ENCODE measurements at regions not wholly inside any gene's neighbourhood (a gene's known extent, or its start where the extent isn't known, plus 50 kb on each side); places are given as distances from the start of the nearest gene placed in this dataset.

DNA sequence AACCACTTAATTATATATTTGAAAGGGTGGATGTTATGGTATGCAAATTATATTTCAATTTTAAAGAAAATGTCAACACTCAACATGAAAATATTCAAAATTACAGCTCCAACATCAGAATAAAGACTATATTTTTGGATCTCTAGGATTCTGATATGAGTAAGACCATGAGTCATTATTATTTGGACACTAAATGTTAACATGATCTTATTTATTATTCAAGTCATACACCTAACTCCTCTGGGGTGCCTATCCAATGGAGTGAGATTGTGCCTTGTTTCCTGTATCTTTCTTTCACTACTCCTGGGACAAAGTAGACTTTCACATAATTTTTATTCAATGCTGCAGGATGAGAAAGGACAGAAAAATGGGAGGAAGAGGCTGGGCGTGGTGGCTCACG lies 135.2 kb upstream of the PRSS1 start:
- no peak for DNase-seq (ENCODE audit: low read depth)
- TF ChIP-seq, protein P1, sequence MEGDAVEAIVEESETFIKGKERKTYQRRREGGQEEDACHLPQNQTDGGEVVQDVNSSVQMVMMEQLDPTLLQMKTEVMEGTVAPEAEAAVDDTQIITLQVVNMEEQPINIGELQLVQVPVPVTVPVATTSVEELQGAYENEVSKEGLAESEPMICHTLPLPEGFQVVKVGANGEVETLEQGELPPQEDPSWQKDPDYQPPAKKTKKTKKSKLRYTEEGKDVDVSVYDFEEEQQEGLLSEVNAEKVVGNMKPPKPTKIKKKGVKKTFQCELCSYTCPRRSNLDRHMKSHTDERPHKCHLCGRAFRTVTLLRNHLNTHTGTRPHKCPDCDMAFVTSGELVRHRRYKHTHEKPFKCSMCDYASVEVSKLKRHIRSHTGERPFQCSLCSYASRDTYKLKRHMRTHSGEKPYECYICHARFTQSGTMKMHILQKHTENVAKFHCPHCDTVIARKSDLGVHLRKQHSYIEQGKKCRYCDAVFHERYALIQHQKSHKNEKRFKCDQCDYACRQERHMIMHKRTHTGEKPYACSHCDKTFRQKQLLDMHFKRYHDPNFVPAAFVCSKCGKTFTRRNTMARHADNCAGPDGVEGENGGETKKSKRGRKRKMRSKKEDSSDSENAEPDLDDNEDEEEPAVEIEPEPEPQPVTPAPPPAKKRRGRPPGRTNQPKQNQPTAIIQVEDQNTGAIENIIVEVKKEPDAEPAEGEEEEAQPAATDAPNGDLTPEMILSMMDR (IDR thresholded peaks at IDR 0.05; ENCODE audit: insufficient read depth, low read depth, low read length, missing control alignments) = no peak
- no peak overlapping the region for H3K4me3 ChIP-seq (ENCODE audit: low read depth, low read length)

- DNase-seq (ENCODE audit: low read depth) = no peak
Observed at GRCh38 chr7:142612237-142612881, 136.9 kb upstream of the PRSS1 start.

GRCh38 chr7:142611566-142612236 lies 137.6 kb upstream of the PRSS1 start:
- TF ChIP-seq, protein P1 (IDR thresholded peaks at IDR 0.05; ENCODE audit: insufficient read depth, low read depth, low read length, missing control alignments) = no peak
- DNase-seq (ENCODE audit: low read depth) = no peak
- H3K4me3 ChIP-seq (ENCODE audit: low read depth, low read length) = no peak overlapping the region

More at GRCh38 chr7:142612237-142612881, 136.9 kb upstream of the PRSS1 start:
- H3K4me3 ChIP-seq (ENCODE audit: low read depth, low read length) = no peak overlapping the region
- TF ChIP-seq, protein P1 (IDR thresholded peaks at IDR 0.05; ENCODE audit: insufficient read depth, low read depth, low read length, missing control alignments) = no peak

DNA sequence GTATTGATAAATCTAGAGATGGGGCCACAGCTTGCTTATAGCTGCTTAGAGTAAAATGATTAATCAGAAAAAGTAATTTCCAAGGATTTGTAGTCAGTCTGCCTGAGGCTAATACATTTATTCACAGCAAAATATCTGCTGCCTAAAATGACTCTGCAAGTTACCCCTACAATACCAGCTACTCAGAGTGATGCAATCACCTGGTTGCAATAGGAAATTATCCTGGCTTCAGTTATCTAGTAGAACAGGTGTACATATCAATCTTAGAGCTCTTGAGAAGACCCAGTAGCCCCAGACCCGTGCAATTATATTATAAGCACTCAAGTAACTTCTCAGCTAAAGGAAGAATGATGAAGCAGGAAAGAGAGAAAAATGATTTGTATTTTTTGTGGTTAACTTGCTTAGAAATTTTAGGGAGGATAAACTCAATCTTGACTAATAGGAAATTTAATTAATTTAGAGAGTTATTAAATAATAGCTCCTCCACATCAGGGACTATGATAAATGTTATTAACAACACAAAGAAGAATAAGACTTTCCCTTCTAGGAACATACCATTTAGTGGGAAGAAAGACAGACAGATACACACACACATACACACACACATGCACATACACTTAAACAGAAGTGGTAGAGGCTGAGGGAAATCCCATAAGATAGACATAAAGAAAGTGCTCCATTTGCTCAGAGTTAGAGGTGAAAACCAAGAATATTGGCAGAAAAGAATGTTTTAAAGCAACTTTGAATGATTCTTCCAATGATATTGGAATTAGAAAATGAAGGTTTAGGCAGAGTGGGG lies 140.4 kb upstream of the PRSS1 start:
- TF ChIP-seq, protein P1 (IDR thresholded peaks at IDR 0.05; ENCODE audit: insufficient read depth, low read depth, low read length, missing control alignments) = no peak
- DNase-seq (ENCODE audit: low read depth) = no peak
- H3K4me3 ChIP-seq (ENCODE audit: low read depth, low read length) = no peak overlapping the region

GRCh38 chr7:142607351-142607750 lies 141.9 kb upstream of the PRSS1 start:
- DNase-seq (ENCODE audit: low read depth) = no peak
- TF ChIP-seq, protein P1 (IDR thresholded peaks at IDR 0.05; ENCODE audit: insufficient read depth, low read depth, low read length, missing control alignments) = no peak
- H3K4me3 ChIP-seq (ENCODE audit: low read depth, low read length) = no peak overlapping the region

DNA sequence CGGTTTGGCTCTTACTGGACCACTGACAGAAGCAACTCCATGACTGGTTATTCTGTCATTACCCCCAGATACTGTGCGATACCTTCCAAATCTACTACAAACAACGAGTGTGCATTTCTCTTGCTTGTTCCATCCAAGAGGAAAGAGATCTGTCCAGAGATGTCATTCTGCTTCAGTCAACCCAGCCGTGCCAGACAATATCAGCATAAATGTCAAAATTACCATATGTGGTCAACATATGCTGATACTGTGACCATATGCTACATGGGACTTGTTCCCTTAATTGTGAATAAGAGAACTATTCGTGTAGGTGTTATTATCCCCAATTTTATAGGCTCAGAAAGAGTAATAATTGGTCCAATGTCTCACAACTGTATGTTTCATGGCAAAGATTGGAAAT lies 143.2 kb upstream of the PRSS1 start:
- H3K4me3 ChIP-seq (ENCODE audit: low read depth, low read length) = no peak overlapping the region
- no peak for DNase-seq (ENCODE audit: low read depth)
- TF ChIP-seq, protein P1 (IDR thresholded peaks at IDR 0.05; ENCODE audit: insufficient read depth, low read depth, low read length, missing control alignments) = no peak

All from GM12865 (cell line).